UCSD-AML1 (cell line): ENCODE measurements at regions not wholly inside any gene's neighbourhood (a gene's known extent, or its start where the extent isn't known, plus 50 kb on each side); places are given as distances from the start of the nearest gene placed in this dataset.
A peak's percentile ranks its signal among the peaks of the same experiment; 100 is the strongest.

Source experiments
- DNase-seq: peaks from one replicate; lab custom pipeline; 2025; ENCODE audit not compliant: unreplicated experiment; lab: John Stamatoyannopoulos, UW

DNA sequence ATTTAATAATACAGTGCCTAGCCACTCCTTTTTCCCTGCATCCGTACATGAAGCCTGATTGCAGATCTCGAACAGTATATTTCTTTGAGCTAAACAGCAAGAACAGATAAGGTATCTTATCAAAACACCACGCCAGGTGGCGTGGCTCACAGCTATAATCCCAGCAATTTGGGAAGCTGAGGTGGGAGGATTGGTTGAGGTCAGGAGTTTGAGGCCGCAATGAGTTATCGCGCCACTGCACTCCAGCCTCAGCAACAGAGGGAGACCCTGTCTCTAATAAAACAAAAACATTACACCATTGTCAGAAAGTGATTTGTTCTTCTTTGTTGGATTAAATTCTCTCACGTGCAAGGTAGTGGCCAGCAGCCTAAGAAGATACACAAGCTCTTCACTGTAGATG lies 291.2 kb upstream of the DMRT1 start:
- no peak for DNase-seq

- DNase-seq, result no peak
These were observed 289.2 kb upstream of the DMRT1 start for GRCh38 chr9:551986-552929.

DNA sequence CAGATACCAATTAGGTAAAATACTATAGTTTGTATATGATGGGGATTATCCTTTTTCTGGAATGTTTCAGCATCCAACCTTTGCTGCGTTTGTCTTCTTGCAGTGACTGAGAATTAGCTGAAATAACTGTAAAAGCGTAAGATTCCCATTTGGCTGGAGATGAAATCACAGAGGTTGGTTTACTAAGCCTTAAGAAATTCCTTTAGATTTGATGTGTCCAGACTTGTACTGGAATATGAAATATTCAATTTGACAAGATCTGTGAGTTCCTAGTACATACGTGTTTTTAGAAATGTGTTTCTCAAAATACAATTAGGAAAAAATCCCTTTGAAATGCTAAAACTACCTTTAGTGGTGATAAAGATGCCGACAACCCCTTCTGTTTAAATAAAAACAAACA lies 286.0 kb upstream of the DMRT1 start:
- DNase-seq, result no peak

DNA sequence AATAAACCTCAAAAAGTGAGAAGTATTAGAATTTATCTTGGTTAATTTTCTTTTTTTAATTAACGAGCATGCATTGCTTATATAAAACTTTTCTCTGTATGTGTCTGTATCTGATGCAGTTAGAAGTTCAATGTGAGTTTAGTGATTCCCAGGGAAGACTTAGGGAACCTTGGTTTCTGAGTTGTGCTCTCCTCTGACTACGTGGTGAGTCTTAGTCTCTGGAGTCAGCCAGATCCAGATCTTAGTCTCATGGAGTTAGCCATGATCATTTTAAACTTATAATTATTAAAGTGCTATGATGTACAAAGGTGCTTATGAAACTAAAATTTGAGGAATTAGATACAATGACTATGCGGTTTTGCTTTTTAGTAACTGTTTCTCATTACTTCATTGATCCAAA lies 285.3 kb upstream of the DMRT1 start:
- DNase-seq, result no peak

GRCh38 chr9:556675-557074 lies 284.8 kb upstream of the DMRT1 start:
- no peak for DNase-seq

- DNase-seq, result no peak
These were observed 283.8 kb upstream of the DMRT1 start for GRCh38 chr9:557601-558201.

DNA sequence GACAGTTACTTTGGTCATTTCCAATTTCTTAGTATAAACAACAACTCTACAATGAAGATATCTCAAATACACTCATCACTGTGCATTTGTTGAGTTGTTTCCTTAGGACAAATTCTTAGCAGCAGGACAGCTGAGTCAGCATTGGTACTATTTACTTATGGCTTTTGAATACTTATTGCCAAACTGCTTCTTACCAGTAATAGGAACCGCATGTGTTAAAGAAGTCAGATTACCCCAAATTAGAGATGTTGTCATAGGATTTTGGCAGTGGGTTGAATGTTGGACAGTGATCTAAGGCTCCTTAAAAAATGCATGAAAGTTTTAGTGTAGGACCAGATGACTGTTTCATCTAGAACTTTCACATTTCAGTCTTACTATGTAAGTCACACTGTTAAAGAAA lies 280.1 kb upstream of the DMRT1 start:
- DNase-seq, result no peak

DNA sequence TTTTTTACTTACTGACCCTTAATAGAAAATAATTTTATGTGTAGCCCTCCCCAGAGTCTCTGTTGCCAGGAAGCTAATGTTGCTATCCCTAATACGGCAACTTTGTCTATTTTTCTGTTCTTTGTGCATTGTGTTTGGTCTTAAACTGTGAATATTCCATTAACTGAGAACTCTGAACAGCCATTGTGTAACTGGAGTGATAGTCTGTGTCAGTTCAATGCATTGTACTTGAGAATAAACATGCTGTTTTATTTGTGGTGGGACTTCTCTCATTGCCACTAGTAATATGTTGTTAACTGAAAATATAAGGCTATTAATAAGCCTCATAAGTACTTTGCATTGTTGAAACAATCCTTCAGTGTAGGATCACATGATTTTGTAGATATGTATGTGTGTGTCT lies 278.3 kb upstream of the DMRT1 start:
- DNase-seq, result no peak

GRCh38 chr9:565528-565927 lies 276.0 kb upstream of the DMRT1 start:
- no peak for DNase-seq

- no peak for DNase-seq
These were observed 274.3 kb upstream of the DMRT1 start for GRCh38 chr9:567128-567746.

DNA sequence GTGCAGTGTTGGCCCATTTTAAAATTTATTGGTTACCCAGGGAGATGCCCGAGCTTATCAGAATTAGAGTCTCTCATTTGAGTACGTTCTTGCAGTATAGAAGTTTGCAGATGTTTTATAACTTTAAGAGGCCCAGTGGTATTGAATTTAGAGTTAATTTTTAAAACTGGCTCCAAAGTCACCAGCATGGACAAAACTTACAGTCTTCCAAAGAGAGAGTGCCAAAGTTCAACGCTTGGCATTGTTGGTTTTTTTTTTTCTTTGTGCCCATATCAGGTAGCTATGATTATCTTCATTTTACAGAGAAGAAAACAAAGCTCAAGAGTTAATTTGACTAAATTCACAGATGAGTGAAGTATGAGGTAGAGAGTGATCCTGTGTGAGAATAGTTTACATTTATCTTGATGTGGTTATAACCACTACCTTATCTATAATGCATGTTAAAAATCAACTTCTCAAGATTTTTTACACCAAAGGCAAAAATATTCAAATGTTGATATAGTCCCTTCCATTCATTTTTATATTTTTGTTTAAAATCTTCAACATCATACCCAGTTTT lies 273.7 kb upstream of the DMRT1 start:
- no peak for DNase-seq

GRCh38 chr9:569296-569695 lies 272.2 kb upstream of the DMRT1 start:
- DNase-seq, result no peak

- DNase-seq, result no peak
These were observed 271.3 kb upstream of the DMRT1 start for GRCh38 chr9:570187-570586.

- no peak for DNase-seq
These were observed 270.4 kb upstream of the DMRT1 start for GRCh38 chr9:571066-571465.

GRCh38 chr9:571741-572140 lies 269.8 kb upstream of the DMRT1 start:
- DNase-seq, result no peak

DNA sequence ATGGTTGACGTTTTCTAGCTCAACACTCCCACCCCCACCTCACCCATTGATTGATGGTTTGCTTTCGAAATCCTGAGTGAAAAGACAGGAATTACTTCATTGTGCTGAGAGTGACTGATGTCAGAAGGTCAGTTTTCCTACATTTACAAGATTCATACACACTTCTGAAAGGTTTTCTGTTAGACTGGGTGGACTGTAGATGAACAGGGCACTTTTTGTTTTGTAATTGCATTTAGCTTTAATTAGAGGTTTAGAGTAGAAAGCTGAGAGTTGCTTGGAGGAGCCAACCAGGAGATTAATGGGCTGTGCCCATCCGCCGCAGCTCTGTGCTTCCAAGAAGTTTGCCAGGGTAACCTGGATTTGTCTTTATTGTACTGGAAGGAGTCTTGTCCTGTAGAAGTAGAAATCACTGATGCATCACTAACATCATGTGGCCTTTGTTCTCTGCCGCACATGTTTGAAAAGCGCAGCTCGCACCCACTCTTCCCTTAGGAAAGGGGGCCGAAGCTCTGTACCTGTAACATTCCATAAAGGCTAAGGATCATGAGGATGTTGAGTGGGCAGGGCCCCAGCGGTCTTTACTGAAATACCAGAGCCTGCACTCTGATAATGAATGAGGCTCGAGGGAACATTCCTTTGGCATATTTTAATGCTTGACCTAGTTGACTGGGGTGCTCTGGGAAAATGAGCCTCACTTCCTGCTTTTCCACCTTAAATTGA lies 267.6 kb upstream of the DMRT1 start:
- DNase-seq, result no peak

GRCh38 chr9:575139-575538 lies 266.4 kb upstream of the DMRT1 start:
- DNase-seq, result no peak

GRCh38 chr9:580652-581342 lies 260.7 kb upstream of the DMRT1 start:
- DNase-seq, result no peak

GRCh38 chr9:581673-582497 lies 259.6 kb upstream of the DMRT1 start:
- DNase-seq, result peak; percentile 15

DNA sequence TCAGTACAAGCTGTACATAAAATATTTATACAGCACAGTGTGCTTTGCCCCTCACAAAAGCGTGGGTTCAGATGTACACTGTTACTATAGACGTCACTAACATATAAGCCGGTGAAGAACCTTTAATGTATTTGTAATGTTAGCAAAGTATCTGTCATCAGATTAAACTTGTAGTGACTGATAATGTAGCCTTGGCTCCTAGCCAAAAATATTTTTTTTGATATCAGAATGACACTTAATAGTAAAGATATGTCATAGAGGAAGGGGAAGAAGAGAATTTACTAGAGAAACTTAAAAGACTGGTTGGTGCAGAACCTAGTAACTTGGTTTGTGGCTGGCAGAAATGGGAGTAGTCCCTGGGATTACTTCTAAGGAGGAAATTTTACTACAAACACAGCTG lies 258.7 kb upstream of the DMRT1 start:
- no peak for DNase-seq
